Activated CD4-positive, alpha-beta memory T cell treated with anti-CD3 and anti-CD28 coated beads for 36 hours (primary cell): ENCODE measurements at regions not wholly inside any gene's neighbourhood (a gene's known extent, or its start where the extent isn't known, plus 50 kb on each side); places are given as distances from the start of the nearest gene placed in this dataset.

Experiments used
- CTCF ChIA-PET: fragments of 350-600 bp; sonication (Branson Sonifier 250); formaldehyde crosslinking; loops from one replicate; lab custom pipeline; 2021; ENCODE audit warnings: antibody characterized with exemption, inconsistent platforms; lab: Charles Lee
- POLR2A ChIA-PET: fragments of 350-600 bp; sonication (Branson Sonifier 250); formaldehyde crosslinking; loops from one replicate; lab custom pipeline; 2021; ENCODE audit warnings: antibody characterized with exemption; lab: Charles Lee
- DNase-seq: peaks from one replicate; pipeline ENCODE4 v3.0.0-alpha.2; 2020
- H3K27ac Mint-ChIP-seq: one replicate; pipeline ENCODE4 v1.8.0; 2021; ENCODE audit warnings: mixed read lengths
- H3K27me3 Mint-ChIP-seq: one replicate; pipeline ENCODE4 v1.8.0; 2021; ENCODE audit warnings: mixed read lengths
- H3K36me3 Mint-ChIP-seq: one replicate; pipeline ENCODE4 v1.8.0; 2021; ENCODE audit warnings: mixed read lengths
- H3K4me1 Mint-ChIP-seq: one replicate; pipeline ENCODE4 v1.8.0; 2021; ENCODE audit warnings: low read depth, mixed read lengths
- H3K4me3 Mint-ChIP-seq: one replicate; pipeline ENCODE4 v1.8.0; 2021; ENCODE audit warnings: mild to moderate bottlenecking, mixed read lengths
- H3K9me3 Mint-ChIP-seq: one replicate; pipeline ENCODE4 v1.8.0; 2021; ENCODE audit warnings: mixed read lengths
- intact Hi-C: fragments of 100-400 bp; cut with micrococcal nuclease; formaldehyde crosslinking; loops from one replicate; pipeline ENCODE4 v1.15.1; 2023

DNA sequence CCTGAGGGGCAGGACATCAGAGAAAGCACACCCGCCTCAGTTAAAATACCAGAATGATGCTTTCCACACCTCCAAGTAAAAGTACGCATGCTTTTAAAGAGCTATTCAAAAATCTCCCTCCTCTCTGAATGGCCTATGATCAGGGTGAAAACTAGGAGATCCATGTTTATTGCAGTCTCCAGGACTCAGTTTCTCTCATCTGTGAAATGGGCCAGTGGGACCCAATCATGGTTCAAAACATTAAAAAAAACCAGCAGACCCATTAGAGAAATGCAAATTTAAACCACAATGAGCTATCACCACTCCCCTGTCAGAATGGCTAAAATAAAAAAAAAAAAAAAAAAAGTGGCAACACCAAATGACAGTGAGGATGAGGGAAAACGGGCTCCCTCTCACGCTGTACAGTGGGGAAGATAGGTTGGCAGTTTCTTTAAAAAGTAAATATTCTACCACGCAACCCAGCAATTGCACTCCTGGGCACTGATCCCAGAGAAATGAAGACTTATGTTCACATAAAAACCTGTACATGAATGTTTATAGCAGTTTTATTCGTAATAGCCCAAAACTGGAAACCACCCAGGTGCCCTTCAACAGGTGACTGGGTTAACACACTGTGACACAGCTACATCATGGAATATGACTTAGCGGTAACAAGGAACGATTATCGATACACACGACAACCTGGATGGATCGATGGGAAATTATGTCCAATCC is 242.7 kb downstream of the MN1 start:
- Mint-ChIP-seq H3K27me3 (no peaks in the 10 kb centered on the region), H3K36me3 (no peaks in the 10 kb centered on the region), H3K27ac (no peak overlapping the region), H3K9me3 (no peaks in the 10 kb centered on the region), H3K4me1 (no peaks in the 10 kb centered on the region), H3K4me3 (no peak overlapping the region)
- ChIA-PET CTCF (no interaction called here), POLR2A (no interaction called here)
- intact Hi-C loops: no loop called here
- no peak for DNase-seq

- no peak for DNase-seq
- H3K27ac Mint-ChIP-seq: no peak overlapping the region
- no peak overlapping the region for H3K4me3 Mint-ChIP-seq
- no peaks in the 10 kb centered on the region for H3K27me3 Mint-ChIP-seq
- H3K9me3 Mint-ChIP-seq: no peaks in the 10 kb centered on the region
- intact Hi-C loops: no loop called here
- ChIA-PET CTCF (no interaction called here), POLR2A (no interaction called here)
- H3K36me3 Mint-ChIP-seq: no peaks in the 10 kb centered on the region
- no peaks in the 10 kb centered on the region for H3K4me1 Mint-ChIP-seq
These were observed 240.8 kb downstream of the MN1 start for GRCh38 chr22:27560781-27561180.

GRCh38 chr22:27561286-27561904 is 240.2 kb downstream of the MN1 start:
- no peaks in the 10 kb centered on the region for H3K4me1 Mint-ChIP-seq
- no peaks in the 10 kb centered on the region for H3K9me3 Mint-ChIP-seq
- no peaks in the 10 kb centered on the region for H3K27me3 Mint-ChIP-seq
- H3K36me3 Mint-ChIP-seq: no peaks in the 10 kb centered on the region
- H3K27ac Mint-ChIP-seq: no peak overlapping the region
- no peak overlapping the region for H3K4me3 Mint-ChIP-seq
- ChIA-PET POLR2A (no interaction called here), CTCF (no interaction called here)
- DNase-seq: no peak
- intact Hi-C loops: no loop called here

DNA sequence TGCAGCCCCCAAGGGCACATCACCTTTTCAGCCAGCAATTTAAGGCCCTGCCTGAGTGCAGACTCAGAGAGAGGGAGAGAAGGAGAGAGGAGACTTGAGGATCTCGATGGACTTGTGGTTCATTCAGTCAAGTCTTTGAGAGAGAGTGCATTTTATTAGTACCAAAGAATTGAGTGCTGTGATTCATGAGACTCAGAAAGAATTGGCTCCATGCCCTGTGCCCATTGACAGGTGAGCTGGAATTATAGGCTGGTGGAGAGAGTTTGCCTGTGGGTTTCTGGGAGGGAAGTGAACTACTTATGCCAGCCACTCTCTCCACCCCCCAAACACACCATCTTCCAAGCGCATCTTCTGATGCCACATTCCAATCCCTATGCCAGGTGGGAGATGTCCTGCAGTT is 236.8 kb downstream of the MN1 start:
- intact Hi-C loops: no loop called here
- Mint-ChIP-seq H3K4me3 (no peak overlapping the region), H3K27me3 (no peaks in the 10 kb centered on the region), H3K9me3 (no peaks in the 10 kb centered on the region), H3K36me3 (no peaks in the 10 kb centered on the region), H3K4me1 (no peaks in the 10 kb centered on the region), H3K27ac (no peak overlapping the region)
- POLR2A ChIA-PET: no interaction called here
- CTCF ChIA-PET: no interaction called here
- no peak for DNase-seq

GRCh38 chr22:27566602-27567001 is 235.0 kb downstream of the MN1 start:
- Mint-ChIP-seq H3K9me3 (no peaks in the 10 kb centered on the region), H3K27me3 (peaks cover 1% of the 10 kb centered on the region), H3K27ac (no peak overlapping the region), H3K4me3 (no peak overlapping the region), H3K4me1 (no peaks in the 10 kb centered on the region), H3K36me3 (no peaks in the 10 kb centered on the region)
- intact Hi-C loops: no loop called here
- POLR2A ChIA-PET: no interaction called here
- DNase-seq: no peak
- CTCF ChIA-PET: no interaction called here

DNA sequence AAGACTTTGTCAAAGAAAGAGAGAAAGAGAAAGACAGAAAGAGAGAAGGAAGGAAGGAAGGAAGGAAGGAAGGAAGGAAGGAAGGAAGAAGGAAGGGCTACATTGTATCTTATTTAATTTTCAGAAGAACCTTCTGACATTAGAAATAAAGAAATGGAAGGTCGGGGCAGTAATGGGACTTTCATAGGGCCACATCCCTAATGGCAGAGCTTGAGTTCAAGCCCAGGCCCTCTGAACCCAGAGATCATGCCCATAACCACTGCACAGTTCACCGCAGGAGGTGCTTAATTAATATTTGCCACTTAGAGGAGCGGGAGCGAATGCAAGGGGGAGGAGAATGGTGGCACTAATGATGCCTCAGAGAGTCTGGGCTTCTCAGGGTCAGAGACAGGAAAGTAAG is 233.3 kb downstream of the MN1 start:
- H3K4me3 Mint-ChIP-seq: no peak overlapping the region

DNA sequence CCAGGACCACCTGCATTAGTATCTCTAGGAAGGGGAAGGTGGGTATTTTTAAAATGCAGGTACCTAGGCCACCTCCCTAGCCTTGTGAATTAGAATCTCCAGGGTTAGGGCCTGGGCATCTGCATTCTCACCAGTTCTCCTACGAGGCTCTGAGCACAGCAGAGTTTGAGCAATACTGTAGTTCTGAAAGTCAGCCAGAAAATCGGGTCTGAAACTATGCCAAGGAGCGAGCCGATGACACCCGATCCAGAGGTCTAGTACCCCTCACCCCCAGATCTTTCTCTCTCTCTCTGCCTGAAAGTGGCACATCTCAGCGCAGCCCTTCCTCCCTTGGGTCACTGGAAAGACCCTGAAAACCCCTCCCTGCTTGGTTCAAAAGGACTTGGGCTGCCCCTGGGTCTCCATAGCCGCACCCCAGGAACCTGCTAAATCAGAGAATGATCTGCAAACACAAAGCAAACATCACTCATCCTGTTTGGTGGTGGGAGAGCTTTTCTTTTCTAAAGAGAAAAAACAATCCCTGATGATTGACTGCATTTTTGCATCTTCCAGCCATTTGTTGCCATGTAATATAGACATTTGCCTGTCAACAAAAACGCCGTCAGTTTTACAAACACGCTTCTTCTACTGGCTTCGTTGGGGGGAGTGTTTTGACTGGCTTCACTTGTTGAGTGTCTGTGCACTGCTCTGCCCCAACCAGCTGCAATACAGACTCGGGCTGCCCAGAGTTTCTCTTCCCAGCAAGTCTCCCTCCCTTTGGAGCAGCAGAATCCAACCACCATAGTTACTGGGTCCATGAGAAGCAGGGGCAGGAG is 229.9 kb downstream of the MN1 start:
- CTCF ChIA-PET: no interaction called here

More for the DNA sequence above, 233.3 kb downstream of the MN1 start:
- Mint-ChIP-seq H3K36me3 (no peaks in the 10 kb centered on the region), H3K27ac (no peak overlapping the region), H3K27me3 (peaks cover 3% of the 10 kb centered on the region), H3K4me1 (no peaks in the 10 kb centered on the region), H3K9me3 (peaks cover 7% of the 10 kb centered on the region)
- DNase-seq: no peak
- CTCF ChIA-PET: no interaction called here
- intact Hi-C loops: no loop called here
- POLR2A ChIA-PET: no interaction called here

GRCh38 chr22:27572278-27572666 is 229.3 kb downstream of the MN1 start:
- H3K4me3 Mint-ChIP-seq: no peak overlapping the region
- intact Hi-C loops: no loop called here
- CTCF ChIA-PET: no interaction called here
- H3K27me3 Mint-ChIP-seq: peaks cover 9% of the 10 kb centered on the region
- H3K4me1 Mint-ChIP-seq: no peaks in the 10 kb centered on the region
- H3K9me3 Mint-ChIP-seq: peaks cover 7% of the 10 kb centered on the region
- POLR2A ChIA-PET: no interaction called here
- H3K27ac Mint-ChIP-seq: no peak overlapping the region
- no peak for DNase-seq
- no peaks in the 10 kb centered on the region for H3K36me3 Mint-ChIP-seq

More for the DNA sequence above, 229.9 kb downstream of the MN1 start:
- Mint-ChIP-seq H3K27ac (no peak overlapping the region), H3K9me3 (peaks cover 7% of the 10 kb centered on the region), H3K27me3 (peaks cover 7% of the 10 kb centered on the region), H3K36me3 (no peaks in the 10 kb centered on the region), H3K4me3 (no peak overlapping the region), H3K4me1 (no peaks in the 10 kb centered on the region)
- intact Hi-C loops: no loop called here
- POLR2A ChIA-PET: no interaction called here
- no peak for DNase-seq

GRCh38 chr22:27573280-27574001 is 228.1 kb downstream of the MN1 start:
- ChIA-PET CTCF (no interaction called here), POLR2A (no interaction called here)
- H3K4me3 Mint-ChIP-seq: no peak overlapping the region
- H3K27ac Mint-ChIP-seq: no peak overlapping the region
- DNase-seq: no peak
- no peaks in the 10 kb centered on the region for H3K36me3 Mint-ChIP-seq
- H3K27me3 Mint-ChIP-seq: peaks cover 9% of the 10 kb centered on the region
- H3K9me3 Mint-ChIP-seq: peaks cover 7% of the 10 kb centered on the region
- intact Hi-C loops: no loop called here
- no peaks in the 10 kb centered on the region for H3K4me1 Mint-ChIP-seq

DNA sequence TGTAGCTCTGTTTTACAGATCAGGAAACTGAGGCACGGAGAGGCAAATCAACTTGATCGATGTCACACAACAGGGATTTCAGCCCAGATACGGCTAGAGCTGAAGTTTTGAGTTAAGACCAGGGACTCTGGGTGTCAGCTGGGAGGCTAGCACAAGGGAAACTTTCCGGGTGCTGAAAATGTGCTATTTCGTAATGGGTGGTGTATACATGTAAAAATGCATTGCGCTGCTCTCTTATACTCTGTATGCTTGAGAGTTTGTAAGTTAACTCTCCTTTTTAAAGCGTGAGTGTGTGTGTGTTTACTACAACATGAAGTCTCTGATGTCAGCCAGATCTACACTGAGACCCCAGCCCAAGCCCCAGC is 227.6 kb downstream of the MN1 start:
- Mint-ChIP-seq H3K4me3 (no peak overlapping the region), H3K27me3 (peaks cover 9% of the 10 kb centered on the region), H3K4me1 (no peaks in the 10 kb centered on the region), H3K27ac (no peak overlapping the region), H3K36me3 (no peaks in the 10 kb centered on the region), H3K9me3 (peaks cover 7% of the 10 kb centered on the region)
- no peak for DNase-seq
- ChIA-PET CTCF (no interaction called here), POLR2A (no interaction called here)
- intact Hi-C loops: no loop called here

DNA sequence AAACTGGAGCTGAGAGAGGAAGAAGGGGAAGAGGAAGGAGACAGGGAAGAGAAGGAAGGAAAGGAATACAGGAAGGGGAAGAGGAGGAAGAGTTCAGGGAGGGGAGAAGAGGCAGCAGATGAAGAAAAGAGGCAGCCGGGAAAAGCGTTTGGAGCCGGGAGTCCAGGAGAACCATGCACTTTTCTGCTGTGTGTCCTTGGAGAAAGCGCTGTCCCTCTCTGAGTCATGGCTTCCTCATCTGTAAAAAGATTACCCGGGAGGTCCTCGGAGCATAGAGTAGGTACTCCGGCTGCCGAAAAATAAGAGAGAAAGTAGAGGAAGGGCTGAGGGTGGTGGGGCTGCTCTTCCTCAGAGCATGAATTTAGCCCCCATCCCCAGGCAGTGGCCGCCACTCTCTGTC is 226.9 kb downstream of the MN1 start:
- CTCF ChIA-PET: no interaction called here
- H3K9me3 Mint-ChIP-seq: peaks cover 7% of the 10 kb centered on the region
- no peak overlapping the region for H3K27ac Mint-ChIP-seq
- H3K4me1 Mint-ChIP-seq: no peaks in the 10 kb centered on the region
- H3K27me3 Mint-ChIP-seq: peaks cover 12% of the 10 kb centered on the region
- no peaks in the 10 kb centered on the region for H3K36me3 Mint-ChIP-seq
- intact Hi-C loops: no loop called here
- no peak for DNase-seq
- H3K4me3 Mint-ChIP-seq: no peak overlapping the region
- POLR2A ChIA-PET: no interaction called here

- DNase-seq: no peak
- CTCF ChIA-PET: no interaction called here
- Mint-ChIP-seq H3K27ac (no peak overlapping the region), H3K4me1 (no peaks in the 10 kb centered on the region), H3K9me3 (peaks cover 7% of the 10 kb centered on the region), H3K27me3 (peaks cover 12% of the 10 kb centered on the region), H3K36me3 (no peaks in the 10 kb centered on the region), H3K4me3 (no peak overlapping the region)
- intact Hi-C loops: no loop called here
- POLR2A ChIA-PET: no interaction called here
These were observed 226.2 kb downstream of the MN1 start for GRCh38 chr22:27575348-27575747.
